ENCODE measurements at regions not wholly inside any gene's neighbourhood (a gene's known extent, or its start where the extent isn't known, plus 50 kb on each side); places are given as distances from the start of the nearest gene placed in this dataset.

GRCh38 chr11:134530636-134531326 is 118.7 kb upstream of the B3GAT1 start:
- no peak for TF ChIP-seq CTCF (IDR thresholded peaks at IDR 0.05; ENCODE audit: low read depth, low read length, missing control alignments)

GRCh38 chr11:134529212-134530096 is 117.4 kb upstream of the B3GAT1 start:
- H3K4me3 ChIP-seq (replicated peaks; ENCODE audit: low read depth, low read length): no peak overlapping the region
- no peak for TF ChIP-seq CTCF (IDR thresholded peaks at IDR 0.05; ENCODE audit: low read depth, low read length, missing control alignments)
- DNase-seq (ENCODE audit: extremely low read depth, low read depth): no peak

More at GRCh38 chr11:134530636-134531326, 118.7 kb upstream of the B3GAT1 start:
- DNase-seq (ENCODE audit: extremely low read depth, low read depth): no peak
- H3K4me3 ChIP-seq (replicated peaks; ENCODE audit: low read depth, low read length): no peak overlapping the region

- TF ChIP-seq CTCF (IDR thresholded peaks at IDR 0.05; ENCODE audit: low read depth, low read length, missing control alignments): no peak
- H3K4me3 ChIP-seq (replicated peaks; ENCODE audit: low read depth, low read length): no peak overlapping the region
- no peak for DNase-seq (ENCODE audit: extremely low read depth, low read depth)
Observed at GRCh38 chr11:134528453-134528852, 116.4 kb upstream of the B3GAT1 start.

GRCh38 chr11:134527382-134528243 is 115.6 kb upstream of the B3GAT1 start:
- no peak for DNase-seq (ENCODE audit: extremely low read depth, low read depth)
- no peak for TF ChIP-seq CTCF (IDR thresholded peaks at IDR 0.05; ENCODE audit: low read depth, low read length, missing control alignments)
- no peak overlapping the region for H3K4me3 ChIP-seq (replicated peaks; ENCODE audit: low read depth, low read length)

GRCh38 chr11:134524896-134525845 is 113.1 kb upstream of the B3GAT1 start:
- DNase-seq (ENCODE audit: extremely low read depth, low read depth): no peak
- no peak for TF ChIP-seq CTCF (IDR thresholded peaks at IDR 0.05; ENCODE audit: low read depth, low read length, missing control alignments)
- H3K4me3 ChIP-seq (replicated peaks; ENCODE audit: low read depth, low read length): no peak overlapping the region

All from HFF-Myc (cell line).